GM21717 (cell line): ENCODE measurements at regions not wholly inside any gene's neighbourhood (a gene's known extent, or its start where the extent isn't known, plus 50 kb on each side); places are given as distances from the start of the nearest gene placed in this dataset.

Source experiments
- ATAC-seq: cut with Tn5 transposase; IDR thresholded peaks from one replicate; pipeline ENCODE4 v1.9.1; 2021; ENCODE audit warnings: mild to moderate bottlenecking, moderate library complexity; ENCODE audit not compliant: unreplicated experiment

DNA sequence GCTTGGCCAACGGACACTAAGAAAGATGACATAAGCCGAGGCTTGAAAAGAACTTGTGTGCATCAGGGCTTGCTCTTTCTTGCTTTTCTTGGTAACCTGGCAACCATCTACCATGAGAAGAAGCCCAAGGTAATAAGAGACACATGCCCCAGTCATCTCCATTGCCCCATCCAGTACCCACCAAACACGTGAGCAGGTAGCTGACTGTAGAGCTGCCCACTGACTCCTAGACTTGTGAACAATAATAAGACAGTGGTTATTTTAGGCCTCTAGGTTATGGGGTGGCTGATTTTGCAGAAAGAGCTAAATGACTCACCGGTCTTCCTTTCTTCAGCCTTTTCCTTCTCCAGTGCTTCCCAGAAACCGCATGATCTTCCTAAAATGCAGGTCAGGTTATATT is 105.0 kb upstream of the JUN start:
- ATAC-seq: no peak

DNA sequence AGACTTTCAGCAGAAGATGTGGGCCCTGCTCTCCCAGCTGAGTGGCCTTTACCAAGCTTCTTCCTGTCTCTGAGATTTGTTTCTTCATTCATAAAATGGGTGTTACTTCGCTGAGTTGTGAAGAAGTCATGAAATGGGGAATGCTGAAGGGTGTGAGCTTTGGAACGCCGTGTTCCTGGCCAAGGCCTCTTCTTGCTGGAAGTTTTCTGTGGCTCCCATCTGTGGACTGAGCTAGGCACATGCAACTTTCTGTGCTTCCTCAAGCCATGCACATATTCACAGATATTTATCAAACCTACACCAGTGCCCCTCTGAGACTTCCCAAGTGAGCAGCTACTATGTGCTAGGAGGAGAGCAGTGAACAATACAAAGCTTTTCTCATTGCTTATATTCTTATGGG is 106.3 kb upstream of the JUN start:
- no peak for ATAC-seq

DNA sequence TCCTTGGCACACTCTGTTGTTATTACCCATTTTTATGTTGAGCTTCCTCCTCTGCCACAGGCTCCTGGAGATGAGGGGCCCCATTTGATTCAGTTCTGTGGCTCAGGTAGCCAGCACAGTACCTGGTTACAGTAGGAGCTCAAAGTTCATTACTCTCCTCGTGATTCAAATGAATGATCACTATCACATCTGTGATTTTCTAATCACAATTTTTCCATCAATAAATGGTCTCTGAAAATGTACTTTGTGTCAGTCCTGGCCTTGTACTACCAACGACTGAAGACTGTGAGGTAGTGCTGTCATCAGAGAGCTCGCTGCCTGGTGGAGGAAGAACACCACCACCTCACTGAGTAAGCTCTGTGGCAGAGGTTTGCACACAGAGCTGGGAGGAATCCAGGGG is 106.8 kb upstream of the JUN start:
- no peak for ATAC-seq

DNA sequence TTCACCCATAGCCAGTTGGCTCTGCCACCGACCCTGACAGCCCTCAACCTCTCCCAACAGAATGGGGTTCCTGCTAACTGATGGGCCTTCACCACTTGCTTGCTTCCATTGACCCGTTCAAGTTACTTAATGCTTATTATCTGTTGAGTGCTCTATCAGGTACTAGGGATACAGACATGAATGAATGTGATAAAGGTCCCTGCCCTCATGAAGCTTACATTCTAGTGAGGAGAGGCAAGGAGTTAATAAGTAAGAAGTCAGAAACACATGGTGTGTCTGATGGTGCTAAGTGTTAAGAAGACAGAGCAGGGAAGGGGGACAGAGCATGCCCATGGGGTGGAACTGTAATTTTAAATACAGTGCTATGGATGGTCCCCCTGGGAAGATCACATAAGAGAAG is 107.5 kb upstream of the JUN start:
- ATAC-seq: no peak

DNA sequence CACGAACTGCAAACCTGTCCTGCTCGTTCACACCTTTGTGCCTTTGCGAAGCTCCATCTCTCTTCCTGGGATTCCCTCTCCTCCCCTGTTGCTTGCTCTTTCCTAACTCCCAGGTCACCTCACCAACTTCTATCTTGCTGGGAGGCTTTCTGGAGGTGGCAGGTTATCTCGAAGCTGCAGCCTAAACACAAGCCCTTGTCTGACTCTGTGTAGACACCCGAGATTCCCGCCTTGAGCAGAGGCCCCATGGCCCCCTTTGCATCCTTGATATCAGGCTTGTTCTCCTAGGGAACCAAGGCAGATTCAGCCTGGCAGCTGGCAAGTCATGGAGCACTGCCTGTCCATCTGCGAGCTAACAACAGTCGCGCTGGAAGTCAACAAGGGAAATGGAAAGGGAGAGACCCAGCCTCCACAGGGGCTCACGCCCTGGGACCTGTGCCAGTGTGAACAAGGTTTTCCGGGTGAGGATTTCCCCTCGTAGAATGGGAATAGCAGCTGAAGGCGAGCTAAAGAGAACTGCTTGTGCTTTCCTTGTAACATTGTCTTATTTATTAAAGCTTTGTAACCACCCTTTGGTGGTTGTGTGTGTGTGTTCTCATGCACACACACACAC is 109.5 kb upstream of the JUN start:
- no peak for ATAC-seq

DNA sequence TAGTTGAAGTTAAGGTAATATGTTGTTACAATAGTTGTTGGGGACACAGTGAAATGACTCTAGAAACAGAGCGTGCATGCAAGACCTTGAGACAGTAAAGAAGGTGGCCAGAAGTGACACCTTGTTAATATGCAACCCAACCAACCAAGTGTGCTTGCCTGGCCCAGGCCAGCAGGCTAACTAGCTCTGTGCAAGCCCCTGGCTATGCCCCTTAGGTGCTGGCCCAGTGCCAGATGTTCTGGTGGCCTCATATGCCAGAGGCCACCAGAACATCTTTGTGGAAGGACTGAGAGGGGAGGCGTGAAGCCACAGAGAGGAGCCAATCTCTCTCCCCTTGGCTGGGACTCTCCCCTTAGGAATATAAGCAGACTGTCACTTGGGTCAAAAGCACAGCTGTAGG is 111.2 kb upstream of the JUN start:
- no peak for ATAC-seq

DNA sequence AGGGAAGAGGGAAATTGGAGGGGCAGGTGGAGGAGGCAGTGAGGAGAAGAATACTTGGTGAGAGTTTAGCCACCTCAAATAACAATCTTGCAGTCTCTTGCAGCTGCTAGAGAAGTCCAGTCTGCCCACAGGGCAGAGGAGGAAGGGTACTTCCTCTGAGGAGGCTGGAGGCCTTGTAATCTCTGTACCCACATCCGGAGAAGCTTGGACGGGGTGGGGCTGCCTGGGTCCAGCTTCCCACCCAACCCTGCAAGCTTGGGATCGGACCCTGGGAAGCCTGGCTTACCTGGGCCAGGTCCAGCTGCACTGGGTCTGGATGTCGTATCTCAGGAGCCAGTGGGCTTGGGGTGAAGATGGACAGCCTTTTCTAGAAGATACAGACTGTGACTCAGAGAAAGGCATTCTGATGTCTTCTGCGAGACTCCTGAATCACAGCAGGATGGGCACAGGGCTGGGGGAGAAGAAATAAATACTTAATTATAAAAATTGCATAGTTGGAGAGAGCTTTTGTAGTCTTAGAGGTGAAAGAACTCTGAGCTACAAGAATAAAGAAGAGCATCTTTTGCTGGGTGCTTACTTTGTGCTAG is 111.8 kb upstream of the JUN start:
- ATAC-seq: no peak

DNA sequence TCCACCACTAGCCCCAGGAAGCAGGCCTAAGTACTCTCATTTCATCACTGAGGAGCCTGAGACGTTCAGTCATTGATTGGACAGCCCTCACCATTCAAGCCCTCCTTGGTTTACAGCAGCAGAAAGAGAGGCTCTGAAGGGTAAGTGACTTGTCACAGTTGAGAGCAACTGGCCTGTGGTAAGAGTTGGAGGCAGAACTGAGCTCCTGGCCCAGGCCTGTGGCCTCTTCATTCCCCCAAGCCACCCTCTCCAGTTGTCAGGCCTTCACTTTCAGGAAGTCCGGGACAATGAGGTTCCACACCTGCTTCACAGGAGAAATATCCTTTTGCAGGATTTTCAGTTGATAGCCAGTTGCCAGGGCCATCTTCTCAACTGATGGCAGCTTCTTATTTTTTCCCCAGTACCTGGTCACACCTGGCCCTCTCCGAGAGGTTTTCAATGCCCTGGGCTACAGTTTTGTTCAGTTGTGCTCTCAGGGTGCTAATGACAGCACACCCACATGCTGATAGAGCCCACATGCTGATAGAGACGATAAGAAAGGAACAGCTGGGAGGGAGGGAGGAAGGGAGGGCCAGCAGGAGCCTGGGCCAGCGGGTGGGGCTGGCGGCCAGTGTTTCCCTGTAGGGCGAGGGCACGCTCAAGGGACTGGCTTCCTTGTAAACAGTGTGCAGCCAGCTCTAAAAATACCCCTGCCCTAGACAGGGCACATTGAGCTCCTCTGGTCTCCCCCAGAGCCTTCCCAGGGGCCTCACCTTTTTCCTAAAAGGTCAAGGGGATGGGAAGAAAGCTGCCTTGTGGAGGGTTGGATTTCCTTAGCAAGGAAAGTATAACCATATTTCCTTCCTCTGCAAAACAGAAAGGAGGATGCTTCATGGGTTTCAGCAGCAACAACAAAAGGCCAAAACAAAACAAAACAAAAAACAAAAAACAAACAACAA is 112.7 kb upstream of the JUN start:
- ATAC-seq: no peak

DNA sequence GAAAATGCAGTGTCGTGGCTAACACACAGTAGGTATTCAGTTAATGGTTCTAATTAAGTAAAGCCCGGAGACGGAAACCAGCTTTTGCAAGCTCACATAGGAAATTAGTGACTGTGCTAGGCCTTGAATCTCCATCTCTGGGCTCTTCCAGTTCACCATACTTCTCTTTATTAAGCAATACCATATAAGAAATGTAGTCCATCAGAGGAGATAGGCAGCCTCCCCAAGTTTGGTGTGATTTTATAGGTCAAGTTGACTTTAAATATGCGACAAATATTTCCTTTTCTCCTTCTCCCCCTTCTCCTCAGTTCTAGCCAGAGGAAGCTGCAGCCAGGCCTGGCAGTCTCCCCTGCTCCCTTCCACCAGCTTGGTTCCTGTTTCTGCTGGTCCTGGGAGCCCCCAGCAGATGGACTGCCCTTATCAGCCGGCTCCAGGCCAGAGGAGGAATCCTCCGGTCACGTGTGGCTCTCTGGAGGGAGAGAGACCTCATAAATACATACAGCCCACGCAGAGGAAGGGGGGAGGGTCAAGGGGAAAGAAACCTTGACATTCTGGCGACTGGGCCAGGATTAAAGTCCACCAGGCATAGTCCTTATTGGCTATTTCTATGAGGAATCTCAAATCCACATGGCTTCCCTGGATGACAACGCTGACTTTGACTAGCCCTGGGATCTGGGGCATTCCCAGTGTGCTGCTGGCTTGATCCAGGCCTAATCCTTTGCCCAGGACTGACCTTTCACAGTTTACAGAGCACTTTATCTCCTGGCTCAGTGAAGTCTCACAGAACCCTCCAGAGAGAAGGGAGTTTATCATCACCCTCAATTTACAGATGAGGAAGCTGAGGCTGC is 115.1 kb upstream of the JUN start:
- ATAC-seq: no peak

DNA sequence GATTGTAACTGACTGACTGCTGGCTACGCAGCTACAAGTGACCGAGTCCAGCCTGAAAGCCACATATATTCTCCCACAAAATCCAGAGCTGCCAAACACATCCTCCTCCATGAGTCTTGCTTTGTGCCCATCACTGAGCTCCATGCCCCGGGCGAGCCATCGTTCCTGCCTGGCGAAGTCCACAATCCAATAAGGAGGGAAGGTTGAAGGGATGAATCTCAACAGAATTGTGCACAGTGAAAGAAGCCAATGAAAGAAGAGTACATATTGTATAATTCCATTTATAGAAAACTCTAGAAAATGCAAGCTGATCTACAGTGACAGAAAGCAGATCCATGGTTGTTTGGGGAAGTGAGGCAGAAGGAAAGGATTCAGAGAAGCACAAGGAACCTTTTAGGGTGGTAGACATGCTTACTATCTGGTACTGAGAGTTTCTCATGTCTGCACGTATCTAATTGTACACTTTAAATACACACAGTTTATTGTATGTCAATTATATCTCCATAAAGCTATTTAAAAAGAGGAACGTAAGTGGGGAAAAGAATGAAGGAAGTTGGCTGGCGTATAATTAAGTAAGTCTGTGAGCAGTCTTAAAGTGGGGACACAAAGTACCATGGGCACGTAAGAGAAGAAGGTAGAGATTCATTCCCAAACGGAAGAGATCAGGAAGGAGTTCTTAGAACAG is 115.9 kb upstream of the JUN start:
- no peak for ATAC-seq

DNA sequence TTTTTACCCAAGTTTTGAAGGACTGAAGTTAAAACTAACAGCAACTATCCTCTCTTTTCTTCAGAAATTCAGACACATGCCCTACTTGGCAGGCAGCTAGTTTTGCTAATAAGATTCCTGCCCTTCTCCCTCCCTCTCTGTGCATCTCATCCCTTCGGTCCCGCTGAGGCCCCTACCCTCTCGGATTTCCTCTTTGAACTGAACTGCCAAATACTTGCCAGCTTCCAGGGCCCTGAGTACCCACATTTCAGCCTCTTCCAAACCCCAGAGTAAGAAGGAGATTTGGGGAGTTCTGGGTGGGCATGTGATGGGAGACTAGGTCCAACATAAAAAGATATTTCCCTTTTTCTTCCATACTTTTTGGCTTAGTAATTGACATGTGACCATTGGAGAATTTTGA is 116.5 kb upstream of the JUN start:
- no peak for ATAC-seq

DNA sequence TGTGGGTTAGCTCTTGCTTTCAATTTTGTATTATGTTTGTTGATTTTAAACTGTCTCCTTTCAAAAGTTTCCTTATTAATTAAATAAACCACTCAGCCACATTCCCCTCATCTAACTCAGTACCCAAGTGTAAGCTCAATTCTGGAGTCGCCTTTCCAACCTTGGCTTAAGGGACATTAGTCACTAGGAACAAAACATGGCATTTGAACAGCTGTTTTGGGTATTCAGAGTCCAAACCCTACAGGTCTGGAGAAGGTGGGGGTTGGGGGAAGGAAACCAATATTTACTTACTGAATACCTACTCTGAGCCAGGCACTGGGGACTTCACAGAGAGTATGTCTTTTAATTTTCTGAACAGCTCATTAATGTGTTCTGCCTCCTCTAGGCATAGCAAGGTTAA is 117.2 kb upstream of the JUN start:
- no peak for ATAC-seq

DNA sequence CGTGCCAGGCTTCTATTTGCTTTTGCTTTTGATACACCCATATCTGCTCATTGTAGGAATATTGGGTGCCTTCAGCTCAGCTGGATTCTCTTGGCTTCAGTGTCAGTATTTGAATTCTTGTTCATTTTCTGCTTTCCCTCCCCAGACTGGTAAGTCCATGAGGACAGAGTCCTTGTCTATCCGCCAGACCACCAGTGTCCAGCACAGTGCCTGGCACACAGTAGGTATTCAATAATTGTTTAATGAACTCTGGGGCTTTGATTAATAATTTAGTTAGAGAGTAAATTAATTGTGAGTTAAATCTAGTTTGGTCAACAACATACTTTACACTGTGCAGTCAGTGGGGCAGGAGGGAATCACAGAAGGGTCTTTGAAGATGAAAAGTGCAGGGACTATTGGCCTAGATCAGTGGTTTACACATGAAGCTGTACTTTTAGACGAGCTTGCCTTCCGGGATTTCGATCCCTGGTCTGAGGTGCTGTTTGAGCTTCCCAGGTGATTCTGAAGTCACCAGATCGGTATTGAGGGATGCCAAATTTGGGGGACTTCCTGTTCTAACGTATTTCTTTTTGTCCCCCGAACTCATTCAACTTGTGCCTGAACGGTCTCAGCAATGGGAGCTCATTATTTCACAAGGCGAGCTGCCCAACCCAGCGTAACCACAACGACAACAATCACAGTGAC is 119.1 kb upstream of the JUN start:
- no peak for ATAC-seq

DNA sequence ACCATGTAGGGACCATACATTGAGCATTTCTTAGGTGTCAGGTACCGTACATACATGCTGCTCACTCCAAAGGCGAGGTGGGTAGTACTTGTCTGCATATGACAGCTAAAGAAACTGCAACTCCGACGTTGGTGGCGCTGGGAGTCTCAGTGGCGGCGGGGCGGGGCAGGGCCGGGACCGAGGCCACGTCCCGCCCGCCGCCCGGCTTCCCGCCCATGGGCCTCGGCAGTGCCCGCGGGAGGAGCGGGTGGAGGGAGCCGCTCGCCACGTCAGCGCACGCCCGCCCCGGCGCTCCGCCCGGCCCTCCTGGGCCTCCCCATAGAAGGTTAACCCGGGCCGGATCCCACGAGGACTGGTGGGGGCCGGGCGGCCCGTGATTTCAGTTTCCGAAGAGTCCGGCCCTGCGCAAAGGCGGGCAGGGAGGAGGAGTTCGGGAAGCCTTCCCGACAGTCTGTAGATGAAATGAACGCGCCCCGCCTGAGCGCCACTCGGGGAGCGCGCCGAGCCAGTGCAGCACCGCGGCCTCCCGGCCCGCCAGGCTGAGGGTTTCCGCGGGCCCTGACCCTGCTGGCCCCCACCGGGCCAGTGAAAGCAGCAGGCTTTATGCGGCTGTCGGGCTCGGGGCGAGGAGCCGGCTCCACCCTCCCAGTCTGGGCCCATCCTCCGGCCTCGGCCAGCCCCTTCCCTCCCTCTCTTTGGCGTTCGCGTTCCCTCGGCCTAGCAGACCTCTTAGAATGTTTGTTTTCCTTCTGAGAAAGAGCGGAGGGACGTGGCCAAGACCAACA is 119.9 kb upstream of the JUN start:
- ATAC-seq: peak; percentile 89

DNA sequence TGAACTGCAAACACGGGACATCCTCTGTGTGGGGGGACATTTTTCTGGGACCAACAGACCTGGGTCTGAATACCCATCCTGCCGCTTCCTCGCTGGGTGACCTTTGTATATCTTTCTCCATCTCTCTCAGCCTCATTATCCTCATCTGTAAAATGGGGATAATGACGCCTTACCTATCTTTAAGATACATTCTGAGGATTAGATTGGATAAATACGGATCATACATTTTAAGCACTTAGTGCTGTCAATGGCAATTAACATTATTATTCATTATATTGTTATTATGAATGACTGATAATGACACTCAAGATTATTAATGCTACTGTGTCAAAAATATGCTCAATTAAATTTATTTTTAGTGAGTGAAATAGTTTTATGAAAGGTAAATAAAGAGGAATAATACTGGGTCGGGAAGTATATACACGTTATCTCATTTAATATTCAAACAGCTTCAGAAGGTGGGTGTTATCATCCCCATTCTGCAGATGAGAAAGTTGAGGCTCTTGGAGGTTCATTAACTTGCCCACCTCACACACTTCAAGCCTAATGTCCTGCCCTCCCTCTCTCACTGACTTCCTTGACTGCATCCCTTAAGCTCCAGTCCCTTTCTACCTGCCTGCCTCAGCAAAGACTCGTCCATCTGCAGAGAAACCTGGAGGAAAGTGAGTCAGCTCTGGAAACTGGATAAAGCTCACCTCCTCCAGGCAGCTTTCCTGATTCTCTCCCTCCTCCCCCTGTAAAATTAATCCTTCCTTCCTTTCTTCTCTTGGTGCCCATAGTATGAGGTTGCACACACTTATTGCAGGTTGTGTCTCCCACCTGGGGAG is 120.7 kb upstream of the JUN start:
- no peak for ATAC-seq

DNA sequence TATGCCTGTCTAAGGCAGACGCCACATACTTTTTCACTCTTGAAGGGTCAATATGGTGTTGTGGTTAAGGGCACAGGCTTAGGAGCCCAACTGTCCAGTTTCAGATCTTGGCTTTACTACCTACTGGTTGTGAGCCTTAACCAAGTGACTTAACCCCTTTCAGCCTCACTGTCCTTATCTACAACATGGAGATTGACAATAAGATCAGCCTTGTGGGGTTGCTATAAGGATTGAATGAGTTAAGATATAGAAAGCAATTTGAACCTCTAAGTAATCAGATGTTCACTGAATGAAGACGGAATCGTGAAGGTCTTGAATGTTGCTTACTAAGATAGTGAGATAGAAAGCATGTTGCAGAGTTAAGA is 121.3 kb upstream of the JUN start:
- ATAC-seq: no peak

DNA sequence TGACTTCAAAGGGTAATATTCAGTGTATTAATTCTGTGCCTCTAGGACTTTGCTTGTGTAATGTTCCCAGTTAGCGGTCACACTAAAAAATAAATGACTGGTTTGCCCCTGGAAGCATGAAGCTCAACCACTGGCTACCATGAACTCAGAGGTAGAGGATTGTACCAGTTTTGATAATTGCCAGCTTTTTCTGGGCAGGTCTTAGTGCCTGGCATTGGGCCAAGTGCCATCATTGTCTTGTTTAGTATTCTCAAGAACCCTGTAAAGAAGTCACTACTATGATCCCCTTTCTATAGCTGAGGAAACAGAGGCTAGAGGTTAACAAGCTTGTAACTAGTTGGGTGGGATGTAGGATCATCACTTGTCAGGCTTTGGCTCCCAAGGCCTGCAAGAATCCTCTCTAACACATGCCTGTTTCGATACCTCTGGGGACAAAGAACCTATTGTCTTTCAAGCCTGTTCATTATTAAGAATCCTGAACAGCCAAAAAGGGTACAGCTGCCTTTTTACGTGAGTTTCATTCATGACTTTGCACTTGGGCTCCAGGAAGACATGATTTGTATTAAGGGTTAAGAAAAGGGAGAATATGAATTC is 121.9 kb upstream of the JUN start:
- no peak for ATAC-seq

DNA sequence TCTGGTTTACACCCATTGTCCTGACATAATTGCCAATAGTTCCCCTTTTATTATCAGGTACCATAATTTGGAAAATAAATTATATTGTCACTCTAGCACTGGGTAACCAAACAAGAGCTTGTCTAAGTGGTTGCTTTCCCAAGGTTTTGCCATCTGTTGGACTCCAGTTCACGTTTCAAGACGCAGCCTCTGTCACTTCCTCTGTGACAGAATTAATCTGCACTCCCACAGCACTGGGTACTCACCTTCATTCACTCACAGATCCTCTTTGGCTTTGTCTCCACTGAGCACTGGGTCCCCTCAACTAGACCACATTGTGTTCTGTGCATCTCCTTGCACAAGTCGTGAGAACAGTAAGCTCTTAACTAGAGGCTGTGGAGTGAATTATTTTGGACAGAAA is 123.6 kb upstream of the JUN start:
- ATAC-seq: no peak
